Suprapubic skin (tissue), 4 donors: ENCODE measurements at regions not wholly inside any gene's neighbourhood (a gene's known extent, or its start where the extent isn't known, plus 50 kb on each side); places are given as distances from the start of the nearest gene placed in this dataset.

Experiments
- DNase-seq, 2 donors: peaks; one replicate each; pipeline ENCODE4 v3.0.0-alpha.2; 2019; ENCODE audit warnings: low spot score in 2 of 2
- H3K27ac ChIP-seq: fragments of 200-600 bp; sonication (generic); one replicate; pipeline ENCODE4 v1.5.1; 2019
- H3K27me3 ChIP-seq: fragments of 200-600 bp; sonication (generic); one replicate; pipeline ENCODE4 v1.5.1; 2019
- H3K36me3 ChIP-seq: fragments of 200-600 bp; sonication (generic); one replicate; pipeline ENCODE4 v1.5.1; 2019
- H3K4me1 ChIP-seq: fragments of 200-600 bp; sonication (generic); one replicate; pipeline ENCODE4 v1.5.1; 2019
- H3K4me3 ChIP-seq: fragments of 200-600 bp; sonication (generic); one replicate; pipeline ENCODE4 v1.5.1; 2019; ENCODE audit warnings: mild to moderate bottlenecking
- H3K9me3 ChIP-seq: fragments of 200-600 bp; sonication (generic); one replicate; pipeline ENCODE4 v1.5.1; 2019
- EP300 ChIP-seq: sonication (generic); formaldehyde crosslinking; IDR thresholded peaks from one replicate; pipeline ENCODE4 v1.6.1; 2017; ENCODE audit warnings: antibody characterized with exemption
- POLR2A ChIP-seq, 2 donors: fragments of 450-650 bp; IDR thresholded peaks; one replicate each; pipeline ENCODE4 v1.6.1; 2017; ENCODE audit warnings: antibody characterized with exemption in 2 of 2, mild to moderate bottlenecking in 2 of 2, moderate library complexity in 2 of 2
- POLR2AphosphoS5 ChIP-seq, 3 donors: sonication (generic); formaldehyde crosslinking; IDR thresholded peaks; one replicate each; pipeline ENCODE4 v1.6.1; 2017; ENCODE audit warnings: antibody characterized with exemption in 3 of 3
- WGBS: methylation state at CpG from one replicate; pipeline ENCODE4 v1.1.5; 2018; 5-methylcytosine and 5-hydroxymethylcytosine counted together
- TF ChIP-seq, protein P1 (sequence below), 2 donors: fragments of 200-600 bp in 1 of 2; fragments of 450-650 bp in 1 of 2; sonication (generic) in 1 of 2; IDR thresholded peaks; one replicate each; pipeline ENCODE4 v1.5.1; 2016 to 2019; ENCODE audit warnings: antibody characterized with exemption in 2 of 2, mild to moderate bottlenecking in 1 of 2, moderate library complexity in 1 of 2

DNA sequence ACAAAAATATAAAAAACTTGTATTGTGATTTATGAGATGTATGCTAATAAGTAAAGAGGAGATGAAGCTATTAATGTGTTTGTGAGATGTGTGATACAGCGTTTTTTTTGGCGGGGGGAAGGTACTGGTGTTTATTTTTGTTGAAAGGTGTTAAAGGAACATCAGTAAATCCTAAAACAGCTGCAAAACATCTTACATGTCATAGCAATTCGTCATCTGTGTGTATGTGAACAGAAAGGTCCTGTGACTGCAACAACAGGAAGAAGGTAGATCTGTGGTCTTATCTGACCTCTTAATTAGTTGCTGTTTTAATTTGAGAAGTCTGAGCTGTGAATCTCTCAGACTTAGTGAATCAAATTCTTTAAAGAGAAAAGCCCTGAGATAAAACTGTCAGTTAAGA is 1041.1 kb downstream of the JRKL start:
- H3K4me3 ChIP-seq, result no peak overlapping the region
- H3K36me3 ChIP-seq, result no peaks in the 10 kb centered on the region
- H3K27ac ChIP-seq, result no peak overlapping the region
- TF ChIP-seq POLR2AphosphoS5 (IDR thresholded peaks at IDR 0.05), result no peak
- no peak for TF ChIP-seq POLR2A (IDR thresholded peaks at IDR 0.05)
- TF ChIP-seq, protein P1, sequence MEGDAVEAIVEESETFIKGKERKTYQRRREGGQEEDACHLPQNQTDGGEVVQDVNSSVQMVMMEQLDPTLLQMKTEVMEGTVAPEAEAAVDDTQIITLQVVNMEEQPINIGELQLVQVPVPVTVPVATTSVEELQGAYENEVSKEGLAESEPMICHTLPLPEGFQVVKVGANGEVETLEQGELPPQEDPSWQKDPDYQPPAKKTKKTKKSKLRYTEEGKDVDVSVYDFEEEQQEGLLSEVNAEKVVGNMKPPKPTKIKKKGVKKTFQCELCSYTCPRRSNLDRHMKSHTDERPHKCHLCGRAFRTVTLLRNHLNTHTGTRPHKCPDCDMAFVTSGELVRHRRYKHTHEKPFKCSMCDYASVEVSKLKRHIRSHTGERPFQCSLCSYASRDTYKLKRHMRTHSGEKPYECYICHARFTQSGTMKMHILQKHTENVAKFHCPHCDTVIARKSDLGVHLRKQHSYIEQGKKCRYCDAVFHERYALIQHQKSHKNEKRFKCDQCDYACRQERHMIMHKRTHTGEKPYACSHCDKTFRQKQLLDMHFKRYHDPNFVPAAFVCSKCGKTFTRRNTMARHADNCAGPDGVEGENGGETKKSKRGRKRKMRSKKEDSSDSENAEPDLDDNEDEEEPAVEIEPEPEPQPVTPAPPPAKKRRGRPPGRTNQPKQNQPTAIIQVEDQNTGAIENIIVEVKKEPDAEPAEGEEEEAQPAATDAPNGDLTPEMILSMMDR (IDR thresholded peaks at IDR 0.05), result no peak
- no peak for TF ChIP-seq EP300
- no peaks in the 10 kb centered on the region for H3K4me1 ChIP-seq
- no peak for DNase-seq
- no peaks in the 10 kb centered on the region for H3K27me3 ChIP-seq
- 26% methylated on average over 3 of the region's 3 CpGs for WGBS
- no peaks in the 10 kb centered on the region for H3K9me3 ChIP-seq

DNA sequence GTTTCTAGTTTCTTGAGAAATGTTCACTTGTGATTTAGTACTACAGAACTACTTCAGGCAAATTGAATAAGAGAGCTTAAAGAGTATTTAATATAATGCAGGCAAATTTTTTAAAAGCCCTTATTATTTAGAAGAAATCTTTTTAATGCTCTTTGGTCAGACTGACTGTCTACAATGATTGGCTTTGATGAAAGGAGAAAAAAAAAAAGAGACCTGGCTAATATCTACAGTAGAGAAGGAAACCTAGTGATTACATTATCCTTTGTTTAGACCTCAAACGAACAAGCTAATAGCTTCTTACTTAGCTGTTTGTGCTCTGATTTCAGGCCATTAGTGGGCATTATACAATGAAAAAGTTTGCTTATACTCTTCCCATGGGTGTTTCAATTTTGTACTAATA is 1043.1 kb downstream of the JRKL start:
- H3K9me3 ChIP-seq, result no peaks in the 10 kb centered on the region
- no peaks in the 10 kb centered on the region for H3K27me3 ChIP-seq
- H3K4me1 ChIP-seq, result no peaks in the 10 kb centered on the region
- no peak overlapping the region for H3K27ac ChIP-seq
- H3K4me3 ChIP-seq, result no peak overlapping the region
- no peaks in the 10 kb centered on the region for H3K36me3 ChIP-seq
- 76% methylated on average over 1 of the region's 1 CpG for WGBS
- no peak for DNase-seq
- TF ChIP-seq, protein P1 (IDR thresholded peaks at IDR 0.05), result no peak
- no peak for TF ChIP-seq POLR2A (IDR thresholded peaks at IDR 0.05)
- no peak for TF ChIP-seq POLR2AphosphoS5 (IDR thresholded peaks at IDR 0.05)
- TF ChIP-seq EP300, result no peak

DNA sequence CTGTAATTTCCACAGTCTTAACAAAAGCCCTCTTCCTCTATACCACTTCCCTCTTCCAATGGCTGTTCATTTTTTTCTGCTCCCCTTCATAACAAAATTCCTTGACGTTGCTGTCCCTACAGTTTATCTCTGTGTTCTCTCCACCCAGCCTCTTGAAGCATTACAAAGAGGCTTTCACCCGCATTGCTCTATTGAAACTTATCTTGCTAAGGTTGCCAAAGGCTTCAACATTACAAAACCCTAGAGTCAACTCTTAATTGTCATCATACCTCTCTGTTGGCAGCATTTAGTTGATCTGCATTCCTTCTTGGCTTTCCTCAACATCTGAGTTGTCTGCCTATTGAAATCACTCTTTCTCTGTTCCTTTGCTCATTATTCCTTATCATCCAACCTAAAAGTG is 1055.7 kb downstream of the JRKL start:
- TF ChIP-seq, protein P1 (IDR thresholded peaks at IDR 0.05), result no peak
- TF ChIP-seq POLR2AphosphoS5 (IDR thresholded peaks at IDR 0.05) (no peak), EP300 (no peak), POLR2A (IDR thresholded peaks at IDR 0.05) (no peak)
- no peak overlapping the region for H3K4me3 ChIP-seq
- H3K36me3 ChIP-seq, result no peaks in the 10 kb centered on the region
- no peaks in the 10 kb centered on the region for H3K9me3 ChIP-seq
- no peaks in the 10 kb centered on the region for H3K27me3 ChIP-seq
- no peak overlapping the region for H3K27ac ChIP-seq
- no peaks in the 10 kb centered on the region for H3K4me1 ChIP-seq
- DNase-seq, result no peak
- 57% methylated on average over 2 of the region's 2 CpGs for WGBS

DNA sequence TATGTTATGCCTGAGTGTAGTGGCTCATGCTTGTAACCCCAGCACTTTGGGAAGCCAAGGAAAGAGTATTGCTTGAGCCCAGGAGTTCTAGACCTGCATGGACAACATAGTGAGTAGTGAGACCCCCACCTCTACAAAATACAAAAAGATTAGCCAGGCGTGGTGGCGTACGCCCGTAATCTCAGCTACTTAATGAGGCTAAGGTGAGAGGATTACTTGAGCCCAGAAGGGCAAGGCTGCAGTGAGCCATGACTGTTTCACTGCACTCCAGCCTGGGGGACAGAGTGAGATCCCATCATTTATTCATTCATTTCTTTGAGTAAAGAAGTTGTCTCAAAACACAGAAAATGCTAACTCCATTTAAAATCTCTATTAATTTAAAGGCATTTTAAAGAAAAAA is 1061.6 kb downstream of the JRKL start:
- no peak for TF ChIP-seq POLR2A (IDR thresholded peaks at IDR 0.05)
- TF ChIP-seq POLR2AphosphoS5 (IDR thresholded peaks at IDR 0.05), result no peak
- no peak for TF ChIP-seq EP300
- TF ChIP-seq, protein P1 (IDR thresholded peaks at IDR 0.05), result no peak
- no peak overlapping the region for H3K27ac ChIP-seq
- H3K4me1 ChIP-seq, result no peaks in the 10 kb centered on the region
- WGBS, result 94% methylated on average over 4 of the region's 4 CpGs
- no peak overlapping the region for H3K4me3 ChIP-seq
- H3K9me3 ChIP-seq, result no peaks in the 10 kb centered on the region
- no peaks in the 10 kb centered on the region for H3K36me3 ChIP-seq
- no peak for DNase-seq
- H3K27me3 ChIP-seq, result no peaks in the 10 kb centered on the region

DNA sequence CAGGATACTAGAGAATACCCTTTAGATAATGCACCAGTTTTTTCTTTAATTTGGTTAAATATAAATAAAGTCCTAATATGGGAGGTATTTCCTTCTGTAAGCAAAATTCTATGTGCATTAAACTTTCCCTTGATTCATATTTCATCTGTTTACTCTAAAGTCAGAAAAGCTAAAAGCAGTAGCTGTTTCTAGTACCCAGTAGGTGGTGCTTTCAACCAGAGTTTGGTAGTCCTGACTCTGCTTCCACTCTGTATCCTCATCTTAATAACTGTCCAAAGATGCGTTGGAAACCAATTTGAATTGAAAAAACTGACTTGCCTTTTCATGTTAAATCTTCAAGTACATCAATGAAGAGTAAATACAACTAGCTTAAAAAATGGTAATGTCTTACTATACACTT is 1065.2 kb downstream of the JRKL start:
- Histone ChIP-seq H3K27ac (no peak overlapping the region), H3K27me3 (no peaks in the 10 kb centered on the region), H3K36me3 (no peaks in the 10 kb centered on the region), H3K9me3 (no peaks in the 10 kb centered on the region), H3K4me1 (no peaks in the 10 kb centered on the region), H3K4me3 (no peak overlapping the region)
- TF ChIP-seq, protein P1 (IDR thresholded peaks at IDR 0.05), result no peak
- TF ChIP-seq POLR2A (IDR thresholded peaks at IDR 0.05) (no peak), EP300 (no peak), POLR2AphosphoS5 (IDR thresholded peaks at IDR 0.05) (no peak)
- no peak for DNase-seq
- 38% methylated on average over 1 of the region's 1 CpG for WGBS
